Osteocyte (in vitro differentiated cells): ENCODE measurements at regions not wholly inside any gene's neighbourhood (a gene's known extent, or its start where the extent isn't known, plus 50 kb on each side); places are given as distances from the start of the nearest gene placed in this dataset.

ENCODE experiments used
- DNase-seq: peaks from one replicate; pipeline ENCODE4 v3.0.0; 2021; ENCODE audit warnings: mixed read lengths; ENCODE audit not compliant: unreplicated experiment; ENCODE audit errors: extremely low spot score
- H3K27ac Mint-ChIP-seq: one replicate; pipeline ENCODE4 v1.8.0; 2021; ENCODE audit warnings: mild to moderate bottlenecking, mixed read lengths; ENCODE audit not compliant: unreplicated experiment
- H3K27me3 Mint-ChIP-seq: one replicate; pipeline ENCODE4 v1.8.0; 2021; ENCODE audit warnings: mixed read lengths; ENCODE audit not compliant: unreplicated experiment
- H3K36me3 Mint-ChIP-seq: one replicate; pipeline ENCODE4 v1.8.0; 2021; ENCODE audit warnings: mixed read lengths; ENCODE audit not compliant: unreplicated experiment
- H3K4me1 Mint-ChIP-seq: one replicate; pipeline ENCODE4 v1.8.0; 2021; ENCODE audit warnings: mixed read lengths; ENCODE audit not compliant: unreplicated experiment
- H3K4me3 Mint-ChIP-seq: one replicate; pipeline ENCODE4 v1.8.0; 2021; ENCODE audit warnings: mild to moderate bottlenecking, moderate library complexity, mixed read lengths; ENCODE audit not compliant: unreplicated experiment
- H3K9me3 Mint-ChIP-seq: one replicate; pipeline ENCODE4 v1.8.0; 2021; ENCODE audit warnings: mixed read lengths; ENCODE audit not compliant: unreplicated experiment
- TF ChIP-seq, protein P1 (sequence below): fragments of 200-600 bp; sonication (generic); IDR thresholded peaks from 2 replicates; pipeline ENCODE4 v1.5.0; 2021; ENCODE audit warnings: antibody characterized with exemption, mild to moderate bottlenecking, moderate library complexity

DNA sequence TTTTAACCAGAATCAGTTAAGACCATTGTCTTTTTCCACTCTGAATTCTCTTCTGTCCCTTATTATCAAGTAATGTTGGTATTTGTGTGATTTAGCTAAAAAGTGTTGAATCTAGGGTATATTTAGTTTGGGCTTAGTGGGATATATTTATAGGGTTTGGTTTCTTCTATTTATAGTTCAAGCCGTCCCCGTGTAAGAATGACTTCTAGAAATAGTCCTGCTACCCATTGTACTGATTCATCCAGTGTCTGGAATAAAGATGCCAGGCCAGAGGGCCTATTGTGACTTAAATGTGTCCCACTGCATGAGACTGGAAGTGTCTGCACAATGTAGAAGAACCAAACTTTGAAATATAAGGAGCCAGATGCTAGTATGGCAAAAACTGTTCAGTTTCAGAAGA lies 364.8 kb downstream of the TNS1 start:
- Mint-ChIP-seq H3K36me3 (no peaks in the 10 kb centered on the region), H3K4me3 (no peak overlapping the region), H3K4me1 (peaks cover 21% of the 10 kb centered on the region), H3K27me3 (peaks cover 2% of the 10 kb centered on the region), H3K27ac (no peak overlapping the region), H3K9me3 (peaks cover 4% of the 10 kb centered on the region)
- no peak for DNase-seq
- TF ChIP-seq, protein P1, sequence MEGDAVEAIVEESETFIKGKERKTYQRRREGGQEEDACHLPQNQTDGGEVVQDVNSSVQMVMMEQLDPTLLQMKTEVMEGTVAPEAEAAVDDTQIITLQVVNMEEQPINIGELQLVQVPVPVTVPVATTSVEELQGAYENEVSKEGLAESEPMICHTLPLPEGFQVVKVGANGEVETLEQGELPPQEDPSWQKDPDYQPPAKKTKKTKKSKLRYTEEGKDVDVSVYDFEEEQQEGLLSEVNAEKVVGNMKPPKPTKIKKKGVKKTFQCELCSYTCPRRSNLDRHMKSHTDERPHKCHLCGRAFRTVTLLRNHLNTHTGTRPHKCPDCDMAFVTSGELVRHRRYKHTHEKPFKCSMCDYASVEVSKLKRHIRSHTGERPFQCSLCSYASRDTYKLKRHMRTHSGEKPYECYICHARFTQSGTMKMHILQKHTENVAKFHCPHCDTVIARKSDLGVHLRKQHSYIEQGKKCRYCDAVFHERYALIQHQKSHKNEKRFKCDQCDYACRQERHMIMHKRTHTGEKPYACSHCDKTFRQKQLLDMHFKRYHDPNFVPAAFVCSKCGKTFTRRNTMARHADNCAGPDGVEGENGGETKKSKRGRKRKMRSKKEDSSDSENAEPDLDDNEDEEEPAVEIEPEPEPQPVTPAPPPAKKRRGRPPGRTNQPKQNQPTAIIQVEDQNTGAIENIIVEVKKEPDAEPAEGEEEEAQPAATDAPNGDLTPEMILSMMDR, result no peak

DNA sequence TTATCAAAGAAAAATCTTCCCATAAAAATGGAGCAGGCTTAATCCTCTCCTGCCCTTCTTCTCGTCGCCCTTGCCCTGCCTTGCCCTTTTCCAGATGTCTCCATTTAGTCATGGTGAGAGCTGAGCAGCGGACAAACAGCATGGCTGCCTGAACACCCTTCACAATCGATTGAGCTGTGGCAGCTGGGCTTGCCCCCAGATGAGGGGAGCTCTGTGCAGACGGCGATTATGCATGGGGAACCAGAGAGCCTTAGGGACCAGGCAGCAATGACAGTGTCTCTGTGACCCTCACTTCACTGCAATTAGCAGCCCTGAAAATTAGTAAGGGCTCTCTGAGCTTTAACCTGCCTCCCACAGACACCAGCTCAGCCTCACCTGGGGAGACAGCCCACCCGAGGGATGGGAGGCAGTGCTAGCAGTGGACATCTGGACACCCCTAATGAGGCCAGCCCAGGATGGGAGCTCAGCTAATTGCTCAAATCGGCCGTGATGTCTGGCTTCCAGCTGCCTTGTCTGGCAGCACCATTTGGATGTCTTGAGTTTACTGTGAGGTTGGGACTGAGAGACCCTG lies 365.7 kb downstream of the TNS1 start:
- no peak overlapping the region for H3K27ac Mint-ChIP-seq
- DNase-seq, result no peak
- TF ChIP-seq, protein P1, result no peak

DNA sequence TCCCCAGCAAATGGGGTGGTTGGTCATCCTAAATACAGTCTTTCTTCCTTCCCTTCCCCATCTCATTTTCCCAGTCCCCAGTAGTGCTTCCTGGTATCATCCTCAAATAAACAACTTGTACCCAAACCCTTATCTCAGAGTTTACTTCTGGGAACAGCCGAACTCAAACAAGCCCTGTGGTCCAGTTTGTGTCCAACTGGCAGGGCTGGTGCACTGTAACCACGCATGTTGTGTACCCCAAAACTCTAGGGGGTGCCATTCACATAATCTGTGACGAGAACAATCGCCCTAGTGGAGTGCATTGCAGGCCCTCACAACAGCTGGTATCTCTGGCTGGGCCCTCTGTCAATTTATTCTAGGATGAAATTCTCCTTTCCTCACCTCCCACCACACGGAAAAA lies 366.2 kb downstream of the TNS1 start:
- no peak for DNase-seq
- Mint-ChIP-seq H3K27me3 (peaks cover 2% of the 10 kb centered on the region), H3K36me3 (no peaks in the 10 kb centered on the region), H3K9me3 (peaks cover 4% of the 10 kb centered on the region), H3K4me3 (no peak overlapping the region), H3K4me1 (peaks cover 29% of the 10 kb centered on the region), H3K27ac (no peak overlapping the region)
- TF ChIP-seq, protein P1, result no peak

More for the DNA sequence above, 365.7 kb downstream of the TNS1 start:
- Mint-ChIP-seq H3K9me3 (peaks cover 4% of the 10 kb centered on the region), H3K27me3 (peaks cover 2% of the 10 kb centered on the region), H3K4me3 (no peak overlapping the region), H3K36me3 (no peaks in the 10 kb centered on the region), H3K4me1 (peaks cover 24% of the 10 kb centered on the region)

DNA sequence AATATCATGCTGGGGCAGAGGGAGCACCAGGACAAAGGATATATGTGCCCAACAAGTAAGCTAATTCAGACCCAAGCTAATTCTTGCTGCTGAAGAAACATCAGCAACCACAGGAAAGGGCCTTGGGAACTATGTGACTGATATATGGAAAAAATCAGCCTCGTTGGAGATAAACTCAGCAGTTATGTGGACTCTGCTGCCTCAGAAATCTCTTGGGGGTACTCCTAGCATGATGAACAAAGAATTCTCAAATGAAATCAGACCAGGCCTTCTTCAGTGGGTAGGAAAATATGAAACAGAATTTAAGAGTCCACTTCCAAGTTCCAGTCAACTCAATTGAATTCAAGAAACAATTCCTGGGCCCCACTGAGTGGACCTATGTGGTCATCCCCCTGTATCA lies 367.9 kb downstream of the TNS1 start:
- Mint-ChIP-seq H3K36me3 (no peaks in the 10 kb centered on the region), H3K9me3 (peaks cover 4% of the 10 kb centered on the region), H3K27ac (peak overlapping the region; percentile 55), H3K4me1 (peaks cover 46% of the 10 kb centered on the region), H3K27me3 (peaks cover 2% of the 10 kb centered on the region), H3K4me3 (no peak overlapping the region)
- no peak for DNase-seq
- TF ChIP-seq, protein P1, result no peak

DNA sequence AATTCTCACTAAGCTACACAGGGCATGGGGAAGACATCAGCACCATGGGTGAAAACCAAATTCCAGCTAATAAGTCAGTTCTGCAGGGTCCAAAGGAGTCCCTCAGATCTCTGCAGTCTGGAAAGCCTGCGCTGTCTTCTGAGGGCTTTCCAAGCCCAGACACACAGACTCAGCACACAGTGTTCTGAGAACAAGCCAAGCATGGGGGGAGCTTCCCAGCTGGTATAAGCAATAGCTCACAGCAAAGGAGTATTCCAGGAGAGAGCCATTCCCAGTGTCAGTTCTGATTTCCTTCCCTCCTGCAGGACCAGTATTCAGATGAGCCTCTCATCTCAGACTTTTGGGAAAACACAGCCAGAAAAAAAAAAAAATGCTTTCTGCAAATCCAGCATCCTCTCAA lies 370.8 kb downstream of the TNS1 start:
- H3K36me3 Mint-ChIP-seq, result no peaks in the 10 kb centered on the region
- peaks cover 4% of the 10 kb centered on the region for H3K9me3 Mint-ChIP-seq
- H3K27ac Mint-ChIP-seq, result no peak overlapping the region
- no peak overlapping the region for H3K4me3 Mint-ChIP-seq
- no peak for DNase-seq
- TF ChIP-seq, protein P1, result no peak
- no peaks in the 10 kb centered on the region for H3K27me3 Mint-ChIP-seq
- peaks cover 66% of the 10 kb centered on the region for H3K4me1 Mint-ChIP-seq
